ENCODE measurements at regions not wholly inside any gene's neighbourhood (a gene's known extent, or its start where the extent isn't known, plus 50 kb on each side); places are given as distances from the start of the nearest gene placed in this dataset.

- no peak for DNase-seq (ENCODE audit: low spot score)
These were observed 82.2 kb downstream of the EPDR1 start for GRCh38 chr7:38002689-38003088.

GRCh38 chr7:38006559-38006958 is 86.1 kb downstream of the EPDR1 start:
- DNase-seq (ENCODE audit: low spot score), result no peak

DNA sequence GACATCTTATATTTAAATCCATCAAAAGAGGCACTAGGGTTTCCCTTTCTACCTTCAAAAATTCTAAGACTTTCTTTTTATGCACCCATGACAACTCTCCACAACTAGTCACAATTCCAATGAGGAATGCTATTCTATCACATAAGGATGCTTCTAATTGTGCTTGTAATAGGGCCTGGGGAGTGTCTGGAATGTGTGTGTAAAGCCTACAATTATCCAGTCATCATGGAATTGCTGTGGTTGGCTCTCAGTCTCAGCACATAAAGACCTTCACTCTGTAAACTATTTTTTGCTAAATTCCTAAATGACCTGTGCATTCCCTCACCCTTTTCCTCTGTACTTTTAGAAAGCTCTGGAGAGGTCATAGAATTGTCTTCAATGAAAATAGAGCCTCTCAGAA is 86.7 kb downstream of the EPDR1 start:
- DNase-seq (ENCODE audit: low spot score), result no peak

- no peak for DNase-seq (ENCODE audit: low spot score)
These were observed 92.8 kb downstream of the EPDR1 start for GRCh38 chr7:38013246-38013645.

DNA sequence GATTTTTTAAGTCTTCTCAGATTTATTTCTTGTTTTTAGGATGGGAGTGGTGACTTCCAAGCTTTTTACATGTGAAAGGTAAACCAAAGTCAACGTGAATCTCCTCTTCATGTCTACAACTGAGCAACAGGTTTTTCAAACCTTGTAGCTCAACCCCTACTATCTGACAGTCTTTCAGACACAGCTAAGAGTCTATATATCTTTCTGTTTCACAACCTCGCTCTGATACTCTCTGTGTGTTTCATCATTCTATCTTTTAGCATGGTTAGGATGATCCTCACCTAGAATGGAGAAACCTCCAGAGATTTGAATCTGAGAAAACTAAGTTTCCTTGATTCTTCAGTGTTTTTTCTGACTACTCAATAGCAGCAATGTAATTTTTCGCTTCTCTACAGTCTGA is 96.1 kb downstream of the EPDR1 start:
- DNase-seq (ENCODE audit: low spot score), result no peak

- no peak for DNase-seq (ENCODE audit: low spot score)
These were observed 96.9 kb downstream of the EPDR1 start for GRCh38 chr7:38017320-38017719.

- DNase-seq (ENCODE audit: low spot score), result no peak
These were observed 99.8 kb downstream of the EPDR1 start for GRCh38 chr7:38020121-38020785.

DNA sequence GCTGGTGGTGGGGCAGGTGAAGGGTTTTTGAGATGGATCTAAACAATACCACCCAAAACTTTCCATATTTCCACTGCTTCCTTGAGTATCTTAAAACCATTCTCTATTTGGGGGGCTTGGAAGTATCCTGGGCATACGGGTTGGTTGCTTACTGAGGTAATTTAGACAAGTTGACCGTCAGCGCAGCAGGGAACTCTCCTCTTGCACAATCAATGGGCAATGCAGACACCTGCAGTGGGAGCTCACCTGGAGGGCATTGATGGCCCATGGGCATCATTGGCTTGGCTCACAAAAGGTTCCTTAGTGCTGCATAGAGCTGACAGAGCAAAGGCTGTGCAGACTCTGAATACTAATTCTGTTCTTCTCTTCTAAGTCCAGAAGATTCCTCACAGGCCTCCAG is 101.5 kb downstream of the EPDR1 start:
- DNase-seq (ENCODE audit: low spot score), result no peak

DNA sequence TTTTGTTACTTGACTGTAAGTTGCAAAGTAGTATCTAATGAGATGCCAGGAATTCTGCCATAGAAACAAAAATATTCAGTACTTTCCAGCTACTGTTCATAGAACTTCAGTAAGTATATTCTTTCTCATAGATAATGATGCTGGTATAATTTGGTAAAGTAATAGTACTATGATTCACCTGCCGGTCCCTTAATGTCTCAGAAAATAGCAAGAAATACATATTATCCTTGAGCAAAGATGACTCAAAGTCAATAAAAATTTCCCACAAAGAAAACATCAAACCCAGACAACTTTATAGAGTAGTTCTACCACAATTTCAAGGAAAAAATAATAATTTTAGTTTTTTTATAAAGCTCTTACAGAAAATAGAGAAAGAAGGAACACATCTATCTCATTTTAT is 105.4 kb downstream of the EPDR1 start:
- no peak for DNase-seq (ENCODE audit: low spot score)

GRCh38 chr7:38027884-38028455 is 107.5 kb downstream of the EPDR1 start:
- DNase-seq (ENCODE audit: low spot score), result no peak

DNA sequence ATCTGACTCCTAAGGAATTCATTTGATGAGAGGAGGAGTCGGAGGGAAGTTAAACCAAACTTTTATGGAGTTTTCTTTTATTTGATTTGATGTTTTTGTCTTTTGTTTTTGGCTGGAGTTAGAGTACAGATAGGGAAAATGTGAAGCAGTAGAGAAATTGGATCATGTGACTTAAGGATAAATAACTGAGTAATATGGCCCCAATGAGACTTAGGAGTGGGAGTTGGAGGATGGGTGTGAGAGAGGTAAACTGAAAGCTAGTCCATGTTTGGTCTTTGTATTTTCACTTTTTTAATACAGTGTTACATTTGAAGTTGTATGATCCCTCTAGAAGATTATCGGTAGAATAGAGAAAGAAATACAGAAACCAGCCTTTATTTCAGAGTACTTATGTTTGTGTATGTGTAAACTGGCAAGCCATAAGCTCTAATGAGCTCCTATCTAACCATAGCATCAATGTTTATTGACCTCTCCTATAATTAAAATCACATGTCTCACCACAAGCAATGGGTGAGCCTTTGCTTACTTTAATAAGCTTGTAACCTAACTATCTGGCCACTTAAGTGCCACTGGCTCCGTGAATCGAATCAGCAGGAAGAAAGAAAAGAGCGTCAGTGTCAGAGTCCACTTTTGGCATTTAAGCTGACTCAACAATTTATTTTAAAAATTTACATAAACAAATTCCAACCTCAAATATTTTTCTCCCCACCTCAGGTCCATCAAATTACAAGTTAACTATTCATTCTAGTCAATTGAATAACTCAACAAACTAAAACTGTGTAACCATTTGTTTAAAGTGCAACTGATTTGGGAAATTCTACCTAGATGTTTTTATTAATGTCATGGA is 113.8 kb downstream of the EPDR1 start:
- no peak for DNase-seq (ENCODE audit: low spot score)

- DNase-seq (ENCODE audit: low spot score), result no peak
These were observed 120.4 kb downstream of the EPDR1 start for GRCh38 chr7:38040831-38041230.

- no peak for DNase-seq (ENCODE audit: low spot score)
These were observed 128.4 kb upstream of the STARD3NL start for GRCh38 chr7:38049679-38050078.

GRCh38 chr7:38051311-38051710 is 126.7 kb upstream of the STARD3NL start:
- DNase-seq (ENCODE audit: low spot score), result no peak

GRCh38 chr7:38051786-38052185 is 126.3 kb upstream of the STARD3NL start:
- no peak for DNase-seq (ENCODE audit: low spot score)

DNA sequence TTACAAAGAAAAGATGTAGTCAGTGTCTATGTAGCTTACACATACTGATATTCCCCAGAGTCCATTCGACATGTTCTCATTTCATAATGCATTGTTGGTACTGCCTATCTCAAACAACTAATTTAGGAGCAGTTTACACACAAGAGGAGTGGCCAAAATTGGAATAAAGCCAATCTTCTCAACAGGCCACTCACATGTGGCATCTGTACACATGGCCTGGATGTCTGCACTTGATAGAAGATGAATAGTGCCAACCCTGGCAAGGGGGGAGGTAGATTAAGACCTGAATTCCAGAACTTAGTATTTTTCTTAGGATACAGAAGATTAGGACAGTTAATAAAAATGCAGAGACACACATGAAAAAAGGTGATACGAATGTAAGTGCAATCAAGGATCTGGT is 125.3 kb upstream of the STARD3NL start:
- no peak for DNase-seq (ENCODE audit: low spot score)

DNA sequence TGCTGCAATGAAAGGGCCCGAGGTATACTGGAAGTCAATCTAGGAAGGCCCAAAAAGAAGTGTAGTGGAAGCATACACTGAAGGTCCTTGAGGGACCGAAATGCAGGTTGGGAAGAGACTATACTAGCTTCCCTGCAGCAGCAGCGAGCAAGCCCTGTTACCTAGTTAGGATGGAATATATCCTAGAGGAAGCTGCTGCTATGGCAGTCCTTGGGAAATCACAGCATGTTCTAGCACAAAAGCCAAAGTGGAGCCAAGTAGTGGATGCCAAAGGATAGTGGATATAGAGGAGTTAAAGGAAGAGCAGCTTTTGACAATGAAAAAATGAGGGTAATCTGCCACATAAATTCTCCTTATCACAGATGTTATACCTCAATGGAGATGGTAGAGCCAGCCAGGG is 123.8 kb upstream of the STARD3NL start:
- no peak for DNase-seq (ENCODE audit: low spot score)

DNA sequence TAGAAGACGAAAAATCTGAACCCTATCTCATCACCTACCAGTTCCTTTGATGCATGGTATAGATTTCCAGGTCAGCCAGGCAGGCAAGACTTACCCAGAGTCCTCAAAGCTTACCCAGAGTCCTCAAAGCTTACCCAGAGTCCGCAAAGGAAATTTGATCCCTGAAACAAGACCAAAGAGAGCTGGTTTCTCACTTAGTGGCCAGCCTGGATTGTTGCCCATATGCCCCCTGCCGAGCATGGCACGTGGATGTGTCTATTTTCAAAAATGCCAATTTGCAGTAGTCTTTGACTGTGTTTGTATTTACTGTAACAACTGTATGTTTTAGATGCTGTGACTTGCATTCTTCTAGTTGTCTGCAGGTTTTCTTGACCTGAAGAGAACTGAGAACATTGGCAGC is 120.2 kb upstream of the STARD3NL start:
- DNase-seq (ENCODE audit: low spot score), result no peak

GRCh38 chr7:38060116-38060515 is 117.9 kb upstream of the STARD3NL start:
- DNase-seq (ENCODE audit: low spot score), result no peak

GRCh38 chr7:38060637-38061036 is 117.4 kb upstream of the STARD3NL start:
- no peak for DNase-seq (ENCODE audit: low spot score)

DNA sequence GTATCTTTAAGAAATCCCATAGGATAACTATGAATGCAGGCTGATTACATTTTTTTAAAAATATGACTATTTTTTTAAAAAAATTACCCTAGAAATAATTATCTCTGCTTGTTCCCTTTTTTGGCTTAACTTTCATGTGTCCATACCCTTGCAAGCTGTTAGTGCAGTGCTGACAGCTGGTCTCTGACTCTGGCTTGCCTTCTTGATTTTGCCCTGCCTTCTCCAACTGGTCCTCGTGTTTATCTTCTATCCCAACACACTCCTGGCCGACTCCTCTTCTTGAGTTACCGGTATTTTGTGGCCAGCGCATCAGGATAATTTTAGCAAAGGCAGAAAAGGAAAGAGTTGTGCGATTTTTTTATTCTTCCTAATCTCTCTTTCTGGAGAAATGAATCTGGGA is 111.7 kb upstream of the STARD3NL start:
- DNase-seq (ENCODE audit: low spot score), result no peak

- DNase-seq (ENCODE audit: low spot score), result no peak
These were observed 109.6 kb upstream of the STARD3NL start for GRCh38 chr7:38068461-38068860.

- no peak for DNase-seq (ENCODE audit: low spot score)
These were observed 109.0 kb upstream of the STARD3NL start for GRCh38 chr7:38069052-38069451.

Measured in CD4-positive, alpha-beta T cell treated with Interleukin-2 at 100 ng/mL for 4 hours (primary cell).